ENCODE measurements at regions not wholly inside any gene's neighbourhood (a gene's known extent, or its start where the extent isn't known, plus 50 kb on each side); places are given as distances from the start of the nearest gene placed in this dataset.

GRCh38 chr6:151701911-151702562 lies 105.4 kb upstream of the ESR1 start:
- peak in 1 of 5 donors; percentile 47 for DNase-seq

DNA sequence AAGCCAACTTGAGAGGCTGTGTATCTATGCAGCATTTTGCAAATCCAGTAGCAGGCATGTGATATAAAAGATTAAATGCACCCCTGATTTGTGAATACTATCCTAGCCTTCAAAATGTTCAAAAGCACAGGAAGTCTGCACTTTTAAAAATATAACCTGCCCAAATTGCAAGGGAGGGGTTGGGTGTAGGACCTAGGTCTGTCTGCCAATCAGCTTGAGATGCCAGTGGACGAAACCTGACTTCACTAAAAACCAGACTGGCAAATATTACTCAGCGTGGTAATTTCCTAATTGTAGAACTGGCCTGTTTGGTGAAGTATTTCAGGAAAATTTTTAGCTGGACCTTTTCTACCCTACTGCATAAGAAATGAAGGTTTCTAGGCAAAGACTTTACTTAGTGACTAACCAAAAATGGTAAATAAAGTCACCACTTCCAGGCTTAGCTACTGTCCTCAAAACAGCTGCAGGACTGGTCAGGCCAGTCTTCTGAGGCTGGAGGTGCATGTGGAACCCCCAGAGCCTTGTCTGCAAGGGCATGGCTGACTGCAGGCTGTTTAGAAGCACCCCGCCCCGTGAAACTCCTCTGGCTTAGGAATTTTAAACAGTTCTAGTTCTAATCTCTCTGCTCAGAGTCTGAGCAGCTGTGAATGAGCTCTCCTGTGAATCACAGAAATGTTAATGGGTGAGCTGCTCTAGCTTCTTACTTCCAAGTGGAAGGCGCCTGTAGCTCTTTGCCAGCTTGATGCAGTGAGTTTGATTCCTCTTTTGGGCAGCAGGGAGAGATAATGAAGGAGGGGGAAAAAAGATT lies 104.4 kb upstream of the ESR1 start:
- DNase-seq, result peak in 1 of 5 donors; percentile 61

- DNase-seq, result peak in 1 of 5 donors; percentile 57
Observed at GRCh38 chr6:151704383-151704782, 103.1 kb upstream of the ESR1 start.

DNA sequence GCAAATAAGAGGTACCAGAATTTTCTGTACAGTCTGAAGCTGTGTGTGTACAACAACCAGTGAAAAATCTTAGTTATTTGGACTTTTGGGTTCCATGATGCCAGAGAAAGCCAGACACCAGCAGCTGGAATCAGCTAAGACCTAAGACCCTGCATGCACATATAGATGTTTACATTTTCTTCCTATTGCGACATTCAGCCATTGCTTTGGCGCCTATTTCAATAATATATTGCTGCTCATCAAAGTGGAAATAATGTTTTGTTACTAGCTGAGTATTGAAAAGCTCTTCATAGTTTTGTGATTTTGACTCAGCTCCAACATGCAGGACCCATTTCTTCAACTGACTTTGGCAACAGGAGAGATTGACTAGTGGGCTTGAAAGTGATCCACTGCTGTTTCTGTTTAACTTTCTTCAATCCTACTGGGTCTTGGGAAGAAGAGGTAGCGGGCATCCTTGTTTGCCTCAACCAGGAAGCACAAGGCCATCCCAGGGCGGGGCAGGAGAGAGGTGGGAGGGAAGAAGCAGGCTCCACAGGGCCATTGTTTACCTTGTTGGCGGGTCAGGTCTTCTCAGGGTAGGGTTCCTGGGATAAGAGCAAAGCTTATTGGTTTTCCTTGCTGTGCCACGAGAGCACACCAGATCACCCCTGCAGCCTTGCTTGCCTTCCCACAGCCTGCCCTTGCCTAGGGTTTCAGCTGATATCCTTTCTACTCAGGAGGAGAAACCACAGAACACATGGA lies 101.3 kb upstream of the ESR1 start:
- DNase-seq, result no peak

- DNase-seq, result peak in 1 of 5 donors; percentile 27
Observed at GRCh38 chr6:151709329-151709728, 98.2 kb upstream of the ESR1 start.

- peak in 1 of 5 donors; percentile 54 for DNase-seq
Observed at GRCh38 chr6:151716526-151716932, 91.0 kb upstream of the ESR1 start.

DNA sequence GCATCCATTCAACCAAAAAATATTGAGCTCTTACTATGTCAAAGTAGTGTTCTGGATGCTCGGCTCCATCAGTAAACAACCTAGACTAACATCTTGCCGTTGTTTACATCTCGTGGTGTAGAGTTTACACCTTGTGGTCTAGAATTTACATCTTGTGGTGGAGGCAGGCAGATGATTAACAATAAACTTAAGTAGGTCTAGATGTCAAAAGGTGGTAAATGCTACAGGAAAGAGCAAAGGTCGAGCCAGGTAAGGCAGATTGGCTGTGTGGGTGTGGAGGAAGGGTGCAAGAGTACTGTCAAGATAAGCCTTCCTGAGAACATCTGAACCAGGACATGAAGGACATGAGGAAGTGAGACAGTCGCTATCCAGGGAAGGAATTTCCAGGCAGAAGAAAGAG lies 88.4 kb upstream of the ESR1 start:
- peak in 1 of 5 donors; percentile 6 for DNase-seq

DNA sequence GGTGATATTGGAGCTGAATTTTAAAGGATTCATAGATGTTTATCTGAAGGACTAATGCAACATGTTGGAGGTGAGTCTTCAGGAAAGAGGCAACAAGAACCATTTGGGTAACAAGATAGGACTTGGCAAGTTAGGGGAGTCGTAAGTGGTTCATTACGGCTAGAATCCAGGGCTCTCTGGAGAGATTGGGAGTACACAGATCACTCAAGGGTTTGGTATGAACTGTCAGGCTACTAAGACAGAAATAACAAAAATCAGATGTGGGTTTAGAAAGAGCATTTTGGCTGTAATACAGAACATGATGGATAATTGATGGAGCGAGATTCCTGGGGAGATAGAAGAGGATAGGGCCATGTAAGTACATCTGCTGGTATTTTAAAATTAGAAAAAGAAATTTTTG lies 86.3 kb upstream of the ESR1 start:
- DNase-seq, result no peak

GRCh38 chr6:151721671-151722070 lies 85.8 kb upstream of the ESR1 start:
- DNase-seq, result no peak

DNA sequence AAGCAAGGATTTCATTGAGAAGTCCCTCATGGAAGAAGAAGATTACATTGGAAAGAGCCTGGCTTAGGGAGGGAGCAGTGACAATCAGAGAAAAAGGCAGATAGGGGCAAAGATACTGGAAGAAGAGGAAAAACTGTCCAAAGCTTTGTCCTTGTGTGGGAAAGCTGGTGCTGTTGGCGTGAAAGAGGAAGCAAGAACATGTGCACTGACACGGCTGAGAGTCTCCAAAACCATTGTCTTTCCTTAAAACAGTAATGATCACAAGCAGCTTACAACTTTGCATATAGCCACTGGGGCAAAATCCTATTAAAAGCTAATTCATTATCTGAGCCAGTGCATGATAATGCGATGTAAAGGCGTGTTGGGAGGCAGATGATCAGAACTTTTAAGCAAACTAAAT lies 85.1 kb upstream of the ESR1 start:
- DNase-seq, result no peak

DNA sequence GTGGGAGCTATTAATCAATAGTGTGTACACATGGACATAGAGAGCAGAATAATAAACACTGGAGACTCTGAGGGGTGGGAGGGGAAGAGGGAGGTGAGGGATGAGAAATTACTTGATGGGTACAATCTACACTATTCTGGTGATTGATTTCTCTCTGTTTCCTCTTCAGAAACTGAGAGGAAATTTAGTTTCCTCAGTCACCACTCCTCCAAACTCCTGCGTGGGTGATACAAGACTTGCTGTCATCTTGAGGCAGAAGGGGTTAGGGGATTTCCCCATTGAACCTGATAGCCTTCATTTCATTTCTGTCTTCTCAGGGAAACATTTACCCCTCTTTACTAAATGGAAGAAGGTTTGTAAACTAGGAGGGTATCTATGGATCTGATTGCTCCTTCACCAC lies 84.3 kb upstream of the ESR1 start:
- peak in 1 of 5 donors; percentile 58 for DNase-seq

- DNase-seq, result no peak
Observed at GRCh38 chr6:151729829-151730495, 77.5 kb upstream of the ESR1 start.

DNA sequence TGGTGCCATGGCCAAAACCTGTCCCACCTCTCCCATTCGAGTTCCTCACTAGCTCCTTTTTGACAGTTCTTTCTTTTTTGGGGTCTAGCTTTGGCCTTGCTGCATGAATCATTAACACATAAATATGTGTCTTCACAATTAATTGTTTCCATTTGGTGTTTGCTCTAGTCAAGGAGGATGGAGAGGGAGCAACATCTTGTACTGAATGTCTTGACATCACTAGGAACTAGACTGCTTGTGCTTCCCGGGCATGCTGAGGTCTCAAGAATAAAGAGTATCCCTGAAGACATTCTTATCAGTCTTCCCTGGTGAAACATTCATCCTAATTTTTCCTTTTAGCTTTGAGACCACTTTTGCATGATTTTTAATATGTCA lies 77.0 kb upstream of the ESR1 start:
- DNase-seq, result no peak

GRCh38 chr6:151731313-151731712 lies 76.2 kb upstream of the ESR1 start:
- no peak for DNase-seq

DNA sequence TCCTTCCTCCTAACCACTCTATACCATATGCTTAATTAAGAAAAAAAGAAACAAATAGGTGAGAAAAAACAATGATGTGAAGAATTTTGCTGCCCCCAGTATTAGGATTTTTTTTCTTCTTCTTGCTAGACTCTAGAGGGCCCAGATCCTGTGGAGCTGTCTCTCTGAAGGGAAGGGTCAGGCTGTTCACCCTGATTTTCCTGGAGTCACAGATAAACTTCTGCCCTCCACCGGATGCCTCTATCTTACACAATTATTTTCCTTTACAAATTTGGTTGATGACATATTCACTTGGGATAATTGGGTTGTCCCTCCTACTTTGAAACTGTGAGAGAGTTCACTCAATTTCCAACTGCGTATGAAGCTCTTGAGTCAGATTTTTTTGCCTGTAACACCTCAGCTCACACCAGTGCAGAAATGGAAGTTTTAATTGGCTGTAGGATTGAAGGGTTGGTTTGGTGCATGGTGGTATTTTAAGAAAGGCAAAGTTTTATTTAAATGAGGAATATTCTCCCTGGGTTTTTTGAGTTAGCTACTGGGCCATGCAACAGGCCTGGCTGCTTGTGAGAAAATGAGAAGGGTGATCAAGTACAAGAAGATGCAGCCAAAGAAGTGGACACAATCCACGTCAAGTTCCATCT lies 73.7 kb upstream of the ESR1 start:
- DNase-seq, result no peak

GRCh38 chr6:151738267-151738666 lies 69.2 kb upstream of the ESR1 start:
- no peak for DNase-seq

- DNase-seq, result no peak
Observed at GRCh38 chr6:151738960-151739359, 68.5 kb upstream of the ESR1 start.

- no peak for DNase-seq
Observed at GRCh38 chr6:151740820-151741219, 66.7 kb upstream of the ESR1 start.

DNA sequence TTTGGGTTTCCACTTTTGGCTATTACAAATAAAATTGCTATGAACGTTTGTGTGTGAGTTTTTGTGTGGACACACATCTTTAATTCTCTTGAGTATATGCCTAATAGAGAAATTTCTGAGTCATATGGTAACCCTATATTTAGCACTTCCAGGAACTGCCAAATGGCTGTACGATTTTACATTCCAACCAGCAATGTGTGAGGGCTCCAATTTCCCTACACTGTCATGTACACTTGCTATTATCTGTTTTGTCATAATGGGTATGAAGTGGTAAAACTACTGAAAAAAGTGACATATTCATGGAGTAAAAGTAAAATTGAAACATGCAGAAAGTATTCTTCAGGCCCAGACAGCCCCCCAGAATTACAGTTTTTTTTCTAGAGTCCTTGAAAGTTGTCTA lies 59.6 kb upstream of the ESR1 start:
- DNase-seq, result no peak

DNA sequence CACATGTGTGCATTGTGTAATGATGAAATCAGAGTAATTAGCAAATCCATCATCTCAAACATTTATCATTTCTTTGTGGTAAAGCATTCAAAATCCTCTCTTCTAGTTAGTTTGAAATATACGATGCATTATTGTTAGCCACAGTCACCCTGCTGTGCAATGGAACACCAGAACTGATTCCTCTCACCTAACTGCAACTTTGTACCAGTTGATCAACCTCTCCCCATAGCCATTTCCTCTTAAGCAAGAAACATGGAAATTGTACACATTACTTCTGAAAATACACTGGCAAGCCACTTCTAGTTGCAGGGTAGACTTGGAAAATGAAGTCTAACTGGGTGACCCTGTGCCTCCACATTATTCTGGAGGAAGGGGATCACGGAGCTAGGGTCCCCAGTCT lies 58.1 kb upstream of the ESR1 start:
- no peak for DNase-seq

DNA sequence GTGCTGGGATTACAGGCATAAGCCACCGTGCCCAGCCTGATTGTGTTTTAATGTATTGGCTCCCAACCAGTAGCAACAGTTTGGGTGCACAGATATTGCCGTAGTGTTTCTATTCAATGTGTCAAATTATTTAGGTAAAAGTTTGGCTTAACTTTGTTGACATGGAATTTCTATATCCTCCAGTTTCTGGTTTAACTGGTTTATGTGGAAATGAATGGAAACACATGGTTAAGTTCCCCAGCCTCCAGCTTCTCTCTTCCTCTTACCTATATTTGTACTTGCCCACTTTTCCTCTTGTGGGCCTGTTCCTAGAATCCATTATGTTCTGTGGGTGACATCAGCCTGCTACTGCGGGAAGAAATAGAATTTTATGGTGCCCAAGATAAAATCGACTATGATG lies 53.9 kb upstream of the ESR1 start:
- DNase-seq, result no peak

DNA sequence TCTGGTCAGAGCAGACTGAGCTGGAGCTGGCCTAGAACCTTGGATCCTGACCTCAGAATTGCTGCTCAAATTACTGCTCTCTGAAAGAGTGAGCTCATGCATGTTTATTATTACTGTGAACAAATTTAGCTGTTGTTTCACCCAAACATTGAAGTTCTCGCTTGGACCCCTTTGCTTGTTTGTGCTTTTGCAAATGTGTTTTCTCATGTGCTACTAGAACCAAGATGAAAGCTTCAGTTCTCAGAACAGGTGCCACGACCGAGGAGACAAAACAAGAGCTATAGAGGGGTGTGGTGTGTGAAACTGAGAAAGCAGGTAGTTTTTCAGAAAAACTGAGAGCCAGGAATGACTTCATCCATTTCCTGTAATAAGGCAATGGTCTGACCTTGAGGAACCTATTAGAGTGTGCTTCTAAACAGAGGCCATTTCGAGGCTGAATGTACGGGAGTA lies 50.0 kb upstream of the ESR1 start:
- peak in 1 of 5 donors; percentile 92 for DNase-seq
